ENCODE measurements at regions not wholly inside any gene's neighbourhood (a gene's known extent, or its start where the extent isn't known, plus 50 kb on each side); places are given as distances from the start of the nearest gene placed in this dataset.
"Not testable (repeated sequence)": the region's sequence is repeated elsewhere in the genome, so short reads cannot be mapped to it uniquely, and the experiment has no call there.

- H3K27me3 ChIP-seq: no peaks in the 10 kb centered on the region
- H3K27ac ChIP-seq: no peak overlapping the region
- no peaks in the 10 kb centered on the region for H3K4me1 ChIP-seq
- H3K9me3 ChIP-seq: no peaks in the 10 kb centered on the region
- H3K4me3 ChIP-seq: no peak overlapping the region
- DNase-seq (ENCODE audit: low spot score in 2 of 2): no peak
- no peak for TF ChIP-seq CTCF (IDR thresholded peaks at IDR 0.05)
- intact Hi-C loops (cut with DNase I): no loop called here
- no peaks in the 10 kb centered on the region for H3K36me3 ChIP-seq
Measured at GRCh38 chr4:16417198-16417597, 190.9 kb upstream of the TAPT1 start.

GRCh38 chr4:16416601-16417000, 190.3 kb upstream of the TAPT1 start:
- no peak for DNase-seq (ENCODE audit: low spot score in 2 of 2)
- H3K9me3 ChIP-seq: no peaks in the 10 kb centered on the region
- H3K36me3 ChIP-seq: no peaks in the 10 kb centered on the region
- no peaks in the 10 kb centered on the region for H3K27me3 ChIP-seq
- intact Hi-C loops (cut with DNase I): no loop called here
- H3K27ac ChIP-seq: no peak overlapping the region
- no peak overlapping the region for H3K4me3 ChIP-seq
- H3K4me1 ChIP-seq: no peaks in the 10 kb centered on the region
- TF ChIP-seq CTCF (IDR thresholded peaks at IDR 0.05): no peak

GRCh38 chr4:16415751-16416150, 189.5 kb upstream of the TAPT1 start:
- H3K4me3 ChIP-seq: no peak overlapping the region
- no peaks in the 10 kb centered on the region for H3K27me3 ChIP-seq
- no peak overlapping the region for H3K27ac ChIP-seq
- H3K4me1 ChIP-seq: no peaks in the 10 kb centered on the region
- H3K9me3 ChIP-seq: no peaks in the 10 kb centered on the region
- no peaks in the 10 kb centered on the region for H3K36me3 ChIP-seq
- no peak for TF ChIP-seq CTCF (IDR thresholded peaks at IDR 0.05)
- intact Hi-C loops (cut with DNase I): no loop called here
- DNase-seq (ENCODE audit: low spot score in 2 of 2): no peak

GRCh38 chr4:16413814-16414555, 187.7 kb upstream of the TAPT1 start:
- DNase-seq (ENCODE audit: low spot score in 2 of 2): no peak
- intact Hi-C loops (cut with DNase I): no loop called here
- TF ChIP-seq CTCF (IDR thresholded peaks at IDR 0.05): no peak
- Histone ChIP-seq H3K4me3 (no peak overlapping the region), H3K4me1 (no peaks in the 10 kb centered on the region), H3K36me3 (no peaks in the 10 kb centered on the region), H3K9me3 (no peaks in the 10 kb centered on the region), H3K27ac (no peak overlapping the region), H3K27me3 (no peaks in the 10 kb centered on the region)

GRCh38 chr4:16411501-16412085, 185.3 kb upstream of the TAPT1 start:
- intact Hi-C loops (cut with DNase I): no loop called here
- no peaks in the 10 kb centered on the region for H3K9me3 ChIP-seq

GRCh38 chr4:16393216-16393615, 166.9 kb upstream of the TAPT1 start:
- H3K27ac ChIP-seq; intact Hi-C loops (cut with DNase I); H3K4me1 ChIP-seq; H3K36me3 ChIP-seq; DNase-seq (ENCODE audit: low spot score in 2 of 2); H3K27me3 ChIP-seq; H3K9me3 ChIP-seq; H3K4me3 ChIP-seq: not testable (repeated sequence)

More at GRCh38 chr4:16411501-16412085, 185.3 kb upstream of the TAPT1 start:
- no peak overlapping the region for H3K27ac ChIP-seq
- no peaks in the 10 kb centered on the region for H3K27me3 ChIP-seq
- no peak overlapping the region for H3K4me3 ChIP-seq
- no peaks in the 10 kb centered on the region for H3K4me1 ChIP-seq
- DNase-seq (ENCODE audit: low spot score in 2 of 2): no peak
- TF ChIP-seq CTCF (IDR thresholded peaks at IDR 0.05): no peak
- no peaks in the 10 kb centered on the region for H3K36me3 ChIP-seq
